NCI-H510A treated with DMSO at 0.1 percent for 48 hours (cell line): ENCODE measurements at regions not wholly inside any gene's neighbourhood (a gene's known extent, or its start where the extent isn't known, plus 50 kb on each side); places are given as distances from the start of the nearest gene placed in this dataset.

Experiments used
- DNase-seq: peaks from one replicate; lab custom pipeline; 2025; lab: John Stamatoyannopoulos, UW

- no peak for DNase-seq
Measured at GRCh38 chr11:128365044-128365443, 222.3 kb downstream of the ETS1 start.

- peak; percentile 95 for DNase-seq
Measured at GRCh38 chr11:128361451-128362020, 225.8 kb downstream of the ETS1 start.

GRCh38 chr11:128359515-128359914 is 227.8 kb downstream of the ETS1 start:
- no peak for DNase-seq

- no peak for DNase-seq
Measured at GRCh38 chr11:128357073-128357472, 230.3 kb downstream of the ETS1 start.

GRCh38 chr11:128355558-128355957 is 231.8 kb downstream of the ETS1 start:
- no peak for DNase-seq

GRCh38 chr11:128354476-128354875 is 232.9 kb downstream of the ETS1 start:
- no peak for DNase-seq

- DNase-seq, result no peak
Measured at GRCh38 chr11:128351168-128351567, 236.2 kb downstream of the ETS1 start.

GRCh38 chr11:128349650-128350299 is 237.6 kb downstream of the ETS1 start:
- DNase-seq, result no peak

GRCh38 chr11:128346804-128347203 is 240.6 kb downstream of the ETS1 start:
- no peak for DNase-seq

GRCh38 chr11:128345316-128345715 is 242.0 kb downstream of the ETS1 start:
- DNase-seq, result no peak

GRCh38 chr11:128343870-128344269 is 243.5 kb downstream of the ETS1 start:
- DNase-seq, result no peak

GRCh38 chr11:128343135-128343514 is 244.2 kb downstream of the ETS1 start:
- no peak for DNase-seq

- DNase-seq, result peak; percentile 99
Measured at GRCh38 chr11:128342511-128343134, 244.7 kb downstream of the ETS1 start.

- no peak for DNase-seq
Measured at GRCh38 chr11:128341280-128342248, 245.8 kb downstream of the ETS1 start.

- DNase-seq, result no peak
Measured at GRCh38 chr11:128339792-128340191, 247.6 kb downstream of the ETS1 start.

- no peak for DNase-seq
Measured at GRCh38 chr11:128338811-128339210, 248.5 kb downstream of the ETS1 start.

GRCh38 chr11:128336203-128336602 is 251.2 kb downstream of the ETS1 start:
- no peak for DNase-seq

GRCh38 chr11:128335729-128336128 is 251.6 kb downstream of the ETS1 start:
- no peak for DNase-seq

GRCh38 chr11:128334311-128335044 is 252.9 kb downstream of the ETS1 start:
- no peak for DNase-seq

GRCh38 chr11:128331317-128331716 is 256.0 kb downstream of the ETS1 start:
- DNase-seq, result no peak

- no peak for DNase-seq
Measured at GRCh38 chr11:128330203-128330602, 257.2 kb downstream of the ETS1 start.
